HG03439 (cell line): ENCODE measurements at regions not wholly inside any gene's neighbourhood (a gene's known extent, or its start where the extent isn't known, plus 50 kb on each side); places are given as distances from the start of the nearest gene placed in this dataset.
"Not testable (repeated sequence)": the region's sequence is repeated elsewhere in the genome, so short reads cannot be mapped to it uniquely, and the experiment has no call there.

ENCODE experiments used
- ATAC-seq: cut with Tn5 transposase; IDR thresholded peaks from one replicate; pipeline ENCODE4 v1.9.1; 2021; ENCODE audit warnings: mild to moderate bottlenecking, moderate library complexity; ENCODE audit not compliant: unreplicated experiment

- no peak for ATAC-seq
Observed at GRCh38 chr5:18503797-18504328, 869.6 kb downstream of the TAF11L14 start.

DNA sequence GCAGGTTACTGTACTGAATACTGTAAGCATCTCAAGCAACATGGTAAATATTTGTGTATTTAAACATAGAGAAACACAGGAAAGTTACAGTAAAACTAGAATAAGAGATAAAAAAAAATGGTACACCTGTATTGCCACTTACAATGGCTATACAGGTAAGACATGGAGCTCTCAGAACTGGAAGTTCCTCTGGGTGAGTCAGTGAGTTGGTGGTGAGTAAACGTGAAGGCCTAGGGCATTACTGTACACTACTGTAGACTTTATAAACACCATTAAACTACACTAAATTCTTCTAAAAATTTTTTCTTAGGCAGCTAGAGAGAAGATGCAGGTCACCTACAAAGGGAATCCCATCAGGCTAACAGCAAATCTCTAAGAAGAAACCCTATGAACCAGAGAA lies 872.9 kb downstream of the TAF11L14 start:
- ATAC-seq = no peak

DNA sequence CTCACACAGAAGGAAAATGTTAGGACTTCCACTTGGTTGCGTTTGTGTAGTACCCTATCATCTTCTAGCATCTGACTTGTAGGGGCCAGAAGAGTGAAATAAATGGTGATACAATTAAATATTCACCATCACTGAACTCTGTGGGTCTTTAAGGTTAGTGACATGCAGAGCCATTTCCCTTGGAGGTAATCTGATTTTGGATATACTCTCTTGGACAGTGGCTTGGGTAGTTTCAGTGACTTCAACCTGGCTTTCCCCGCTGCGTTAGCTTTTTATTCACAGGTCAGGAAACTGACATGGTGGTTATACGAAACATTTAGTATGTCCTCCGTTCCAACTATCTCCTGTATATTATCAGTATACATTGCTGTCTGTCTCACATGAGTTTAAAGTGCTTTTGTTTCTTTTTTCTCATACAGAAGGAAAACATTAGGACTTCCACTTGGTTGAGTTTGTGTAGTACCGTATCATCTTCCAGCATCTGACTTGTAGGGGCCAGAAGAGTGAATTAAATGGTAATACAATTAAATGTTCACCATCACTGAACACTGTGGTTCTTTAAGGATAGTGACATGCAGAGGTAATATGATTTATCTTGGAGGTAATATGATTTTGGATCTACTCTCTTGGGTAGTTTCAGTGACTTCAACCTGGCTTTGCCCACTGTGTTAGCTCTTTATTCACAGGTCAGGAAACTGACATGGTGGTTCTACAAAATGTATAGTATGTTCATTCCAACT lies 883.6 kb downstream of the TAF11L14 start:
- no peak for ATAC-seq

- no peak for ATAC-seq
Observed at GRCh38 chr5:18523380-18523779, 889.1 kb downstream of the TAF11L14 start.

GRCh38 chr5:18526792-18527405 lies 892.6 kb downstream of the TAF11L14 start:
- ATAC-seq = no peak

DNA sequence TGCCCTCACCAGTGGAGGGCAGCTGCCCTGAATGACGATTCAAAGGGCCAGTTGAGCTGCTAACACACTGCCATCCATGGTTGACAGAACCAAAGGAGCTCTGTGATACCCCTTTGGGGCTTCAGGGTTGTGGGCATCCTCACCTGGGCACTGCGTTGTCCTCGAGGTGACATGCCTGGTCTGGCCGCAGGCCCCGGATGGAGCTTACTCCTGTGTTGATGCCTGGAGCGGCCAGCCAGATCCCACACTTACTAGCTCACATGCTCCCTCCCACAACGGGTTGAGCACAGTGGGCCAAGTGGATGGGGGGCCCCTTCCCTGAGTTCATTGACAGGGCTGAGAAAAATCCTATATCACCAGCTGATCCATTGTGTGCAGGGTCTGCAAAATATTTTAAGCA lies 898.9 kb downstream of the TAF11L14 start:
- ATAC-seq = no peak

GRCh38 chr5:18534119-18534518 lies 899.9 kb downstream of the TAF11L14 start:
- no peak for ATAC-seq

DNA sequence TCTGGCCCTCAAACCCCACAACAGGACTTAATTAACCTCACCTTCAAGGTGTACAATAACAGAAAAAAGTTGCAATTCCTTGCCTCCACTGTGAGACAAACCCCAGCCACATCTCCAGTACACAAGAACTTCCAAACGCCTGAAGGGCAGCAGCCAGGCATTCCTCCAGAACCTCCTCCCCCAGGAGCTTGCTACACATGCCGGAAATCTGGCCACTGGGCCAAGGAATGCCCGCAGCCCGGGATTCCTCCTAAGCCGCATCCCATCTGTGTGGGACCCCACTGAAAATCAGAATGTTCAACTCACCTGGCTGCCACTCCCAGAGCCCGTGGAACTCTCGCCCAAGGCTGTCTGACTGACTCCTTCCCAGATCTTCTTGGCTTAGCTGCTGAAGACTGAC lies 901.5 kb downstream of the TAF11L14 start:
- not testable (repeated sequence) for ATAC-seq

- ATAC-seq = no peak
Observed at GRCh38 chr5:18544421-18544820, 910.2 kb downstream of the TAF11L14 start.

- no peak for ATAC-seq
Observed at GRCh38 chr5:18546591-18546990, 912.3 kb downstream of the TAF11L14 start.

GRCh38 chr5:18551716-18552115 lies 917.5 kb downstream of the TAF11L14 start:
- ATAC-seq = no peak

DNA sequence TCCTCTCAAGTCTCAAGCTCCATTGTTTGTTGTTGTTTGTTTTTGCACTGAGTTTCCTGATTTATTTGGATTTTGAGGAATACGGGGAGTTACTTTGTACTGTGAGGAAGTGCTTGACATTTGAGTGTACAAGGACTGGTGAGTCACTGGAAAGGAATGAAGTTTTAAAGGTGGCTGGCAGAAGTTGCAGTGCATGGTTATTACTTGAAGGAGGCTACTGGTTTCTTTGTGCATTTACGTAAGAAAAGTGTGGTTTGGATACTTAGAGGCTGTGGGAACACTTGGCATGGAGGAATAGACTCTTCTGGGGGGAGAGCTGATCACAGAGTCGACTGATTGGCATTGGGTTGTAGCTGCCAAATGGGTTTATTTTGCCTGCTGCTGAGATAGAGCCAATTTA lies 919.0 kb downstream of the TAF11L14 start:
- no peak for ATAC-seq

DNA sequence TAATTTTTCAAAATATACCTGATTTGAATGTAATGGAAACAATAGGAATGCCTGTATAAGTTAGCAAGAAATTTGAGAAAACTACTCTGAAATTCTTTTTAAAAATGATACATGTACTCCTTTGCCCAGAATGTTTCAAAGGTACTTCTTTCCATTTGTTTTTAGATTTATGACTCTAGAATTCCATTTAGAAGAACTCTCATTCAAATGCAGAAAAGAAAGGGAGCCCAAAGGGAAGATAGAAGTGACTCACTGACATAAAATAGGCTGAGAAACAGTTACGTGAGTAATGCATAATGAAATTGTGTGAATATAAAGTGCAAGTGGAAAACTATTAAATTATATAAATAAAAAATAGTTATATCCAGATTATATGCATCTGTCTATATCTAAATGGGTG lies 926.3 kb downstream of the TAF11L14 start:
- no peak for ATAC-seq

- ATAC-seq = no peak
Observed at GRCh38 chr5:18563853-18564252, 929.6 kb downstream of the TAF11L14 start.

- no peak for ATAC-seq
Observed at GRCh38 chr5:18566671-18567070, 932.4 kb downstream of the TAF11L14 start.

GRCh38 chr5:18576586-18576985 lies 942.3 kb downstream of the TAF11L14 start:
- no peak for ATAC-seq

- no peak for ATAC-seq
Observed at GRCh38 chr5:18601185-18601584, 966.9 kb downstream of the TAF11L14 start.

GRCh38 chr5:18602402-18602801 lies 968.1 kb downstream of the TAF11L14 start:
- no peak for ATAC-seq

DNA sequence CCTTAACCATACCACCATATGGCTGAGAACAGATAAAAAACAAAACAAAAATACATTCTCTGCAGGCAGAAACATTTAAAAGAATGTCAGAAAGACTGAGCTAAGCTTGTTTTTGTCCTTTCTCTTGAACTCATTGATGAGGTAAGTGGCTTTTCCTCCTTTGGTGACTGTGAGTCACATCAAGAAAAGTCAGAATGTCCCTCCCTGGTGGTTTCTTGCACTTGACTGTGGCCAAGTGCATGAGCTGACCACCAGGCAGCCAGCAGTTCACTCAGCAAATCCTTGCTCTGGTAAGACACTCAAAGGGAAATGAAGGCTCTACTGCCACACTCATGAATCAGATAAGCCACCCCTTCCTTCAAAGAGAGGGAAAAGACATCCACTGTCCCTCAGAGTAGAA lies 970.9 kb downstream of the TAF11L14 start:
- ATAC-seq = no peak

DNA sequence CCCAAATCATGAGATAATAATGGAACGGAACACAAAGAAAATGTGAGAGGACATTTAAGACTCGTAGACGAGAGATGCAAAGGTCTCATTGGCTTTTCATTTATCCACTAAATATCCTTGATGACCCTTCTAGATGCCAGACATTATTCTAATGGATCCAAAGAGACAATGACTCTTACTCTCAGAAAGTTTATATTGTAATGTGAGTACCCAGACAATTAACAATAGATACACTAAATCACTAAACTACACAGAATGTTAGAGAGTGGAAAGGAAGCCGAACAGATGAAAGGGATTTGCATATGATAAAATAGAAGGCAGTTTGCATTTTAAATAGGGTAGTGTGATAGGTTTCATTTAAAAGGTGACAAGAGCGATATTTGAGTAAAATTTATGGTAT lies 973.3 kb downstream of the TAF11L14 start:
- ATAC-seq = no peak

DNA sequence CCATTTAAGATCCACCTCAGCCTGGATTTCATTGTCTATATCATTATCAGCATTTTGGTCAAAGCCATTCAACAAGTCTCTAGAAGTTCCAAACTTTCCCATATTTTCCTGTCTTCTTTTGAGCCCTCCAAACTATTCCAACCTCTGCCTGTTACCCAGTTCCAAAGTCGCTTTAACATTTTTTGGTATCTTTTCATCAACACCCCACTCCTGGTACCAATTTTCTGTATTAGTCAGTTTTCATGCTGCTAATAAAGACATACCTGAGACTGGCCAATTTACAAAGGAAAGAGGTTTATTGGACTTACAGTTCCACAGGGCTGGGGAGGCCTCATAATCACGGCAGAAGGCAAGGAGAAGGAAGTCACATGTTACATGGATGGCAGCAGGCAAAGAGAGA lies 982.9 kb downstream of the TAF11L14 start:
- ATAC-seq = not testable (repeated sequence)

DNA sequence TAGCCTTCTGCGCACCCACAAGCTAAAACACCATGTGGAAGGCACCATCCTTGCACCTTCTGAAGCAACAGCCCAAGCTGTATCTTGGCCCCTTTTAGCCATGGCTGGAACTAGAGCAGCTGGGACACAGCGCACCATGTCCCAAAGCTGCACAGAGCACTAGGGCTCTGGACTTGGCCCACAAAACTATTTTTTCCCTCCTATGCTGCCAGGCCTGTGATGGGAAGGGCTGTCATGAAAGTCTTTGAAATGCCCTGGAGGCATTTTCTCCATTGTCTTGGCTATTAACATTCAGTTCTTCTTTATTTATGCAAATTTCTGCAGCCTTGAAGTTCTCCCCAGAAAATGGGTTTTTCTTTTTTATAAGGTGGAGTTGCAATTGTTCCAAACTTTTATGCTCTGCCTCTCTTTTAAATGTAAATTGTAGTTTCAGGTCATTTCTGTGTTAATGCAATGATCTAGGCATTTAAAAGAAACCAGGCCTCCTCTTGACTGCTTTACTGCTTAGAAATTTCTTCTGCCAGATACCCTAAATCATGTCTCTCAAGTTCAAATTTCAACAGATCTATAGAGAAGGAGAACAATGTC lies 996.3 kb downstream of the TAF11L14 start:
- ATAC-seq = no peak
